HL-60 (cell line): ENCODE measurements at regions not wholly inside any gene's neighbourhood (a gene's known extent, or its start where the extent isn't known, plus 50 kb on each side); places are given as distances from the start of the nearest gene placed in this dataset.

Source experiments
- POLR2AphosphoS5 ChIP-seq: IDR thresholded peaks from 2 replicates; pipeline ENCODE4 v1.6.1; 2012; ENCODE audit warnings: low read depth
- SPI1 ChIP-seq: IDR thresholded peaks from 2 replicates; pipeline ENCODE4 v1.6.1; 2012; ENCODE audit warnings: low read depth, mild to moderate bottlenecking, borderline replicate concordance
- TF ChIP-seq, protein P1 (sequence below): IDR thresholded peaks from one replicate; pipeline ENCODE4 v1.5.1; 2011; ENCODE audit warnings: low read length, control low read depth, inconsistent platforms; ENCODE audit not compliant: insufficient read depth

DNA sequence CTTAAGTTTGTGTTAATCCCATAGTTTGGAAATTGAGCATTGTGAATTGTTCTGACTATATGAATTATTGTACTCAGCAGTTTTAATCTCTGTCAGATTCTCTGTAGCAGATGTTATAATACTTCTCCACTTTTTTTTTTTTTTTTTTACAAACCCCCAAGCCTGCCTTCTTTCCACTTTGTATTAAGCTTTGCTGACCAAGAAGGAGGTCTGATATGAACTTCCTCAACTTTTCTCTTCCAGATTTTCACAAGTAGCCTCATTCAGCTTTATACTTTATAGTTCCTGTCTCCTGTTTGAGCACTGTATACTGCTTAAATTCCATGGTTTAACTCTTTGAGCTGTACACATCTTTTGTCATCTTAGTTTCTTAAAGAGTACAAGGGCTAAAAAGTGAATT is 105.0 kb downstream of the HAUS1 start:
- TF ChIP-seq SPI1, result no peak
- TF ChIP-seq POLR2AphosphoS5, result no peak
- TF ChIP-seq, protein P1, sequence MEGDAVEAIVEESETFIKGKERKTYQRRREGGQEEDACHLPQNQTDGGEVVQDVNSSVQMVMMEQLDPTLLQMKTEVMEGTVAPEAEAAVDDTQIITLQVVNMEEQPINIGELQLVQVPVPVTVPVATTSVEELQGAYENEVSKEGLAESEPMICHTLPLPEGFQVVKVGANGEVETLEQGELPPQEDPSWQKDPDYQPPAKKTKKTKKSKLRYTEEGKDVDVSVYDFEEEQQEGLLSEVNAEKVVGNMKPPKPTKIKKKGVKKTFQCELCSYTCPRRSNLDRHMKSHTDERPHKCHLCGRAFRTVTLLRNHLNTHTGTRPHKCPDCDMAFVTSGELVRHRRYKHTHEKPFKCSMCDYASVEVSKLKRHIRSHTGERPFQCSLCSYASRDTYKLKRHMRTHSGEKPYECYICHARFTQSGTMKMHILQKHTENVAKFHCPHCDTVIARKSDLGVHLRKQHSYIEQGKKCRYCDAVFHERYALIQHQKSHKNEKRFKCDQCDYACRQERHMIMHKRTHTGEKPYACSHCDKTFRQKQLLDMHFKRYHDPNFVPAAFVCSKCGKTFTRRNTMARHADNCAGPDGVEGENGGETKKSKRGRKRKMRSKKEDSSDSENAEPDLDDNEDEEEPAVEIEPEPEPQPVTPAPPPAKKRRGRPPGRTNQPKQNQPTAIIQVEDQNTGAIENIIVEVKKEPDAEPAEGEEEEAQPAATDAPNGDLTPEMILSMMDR, result no peak
